Kasumi-1 (cell line): ENCODE measurements at regions not wholly inside any gene's neighbourhood (a gene's known extent, or its start where the extent isn't known, plus 50 kb on each side); places are given as distances from the start of the nearest gene placed in this dataset.

Source experiments
- DNase-seq, 2 experiments: peaks; one replicate each; lab custom pipeline; 2025; lab: John Stamatoyannopoulos, UW

DNA sequence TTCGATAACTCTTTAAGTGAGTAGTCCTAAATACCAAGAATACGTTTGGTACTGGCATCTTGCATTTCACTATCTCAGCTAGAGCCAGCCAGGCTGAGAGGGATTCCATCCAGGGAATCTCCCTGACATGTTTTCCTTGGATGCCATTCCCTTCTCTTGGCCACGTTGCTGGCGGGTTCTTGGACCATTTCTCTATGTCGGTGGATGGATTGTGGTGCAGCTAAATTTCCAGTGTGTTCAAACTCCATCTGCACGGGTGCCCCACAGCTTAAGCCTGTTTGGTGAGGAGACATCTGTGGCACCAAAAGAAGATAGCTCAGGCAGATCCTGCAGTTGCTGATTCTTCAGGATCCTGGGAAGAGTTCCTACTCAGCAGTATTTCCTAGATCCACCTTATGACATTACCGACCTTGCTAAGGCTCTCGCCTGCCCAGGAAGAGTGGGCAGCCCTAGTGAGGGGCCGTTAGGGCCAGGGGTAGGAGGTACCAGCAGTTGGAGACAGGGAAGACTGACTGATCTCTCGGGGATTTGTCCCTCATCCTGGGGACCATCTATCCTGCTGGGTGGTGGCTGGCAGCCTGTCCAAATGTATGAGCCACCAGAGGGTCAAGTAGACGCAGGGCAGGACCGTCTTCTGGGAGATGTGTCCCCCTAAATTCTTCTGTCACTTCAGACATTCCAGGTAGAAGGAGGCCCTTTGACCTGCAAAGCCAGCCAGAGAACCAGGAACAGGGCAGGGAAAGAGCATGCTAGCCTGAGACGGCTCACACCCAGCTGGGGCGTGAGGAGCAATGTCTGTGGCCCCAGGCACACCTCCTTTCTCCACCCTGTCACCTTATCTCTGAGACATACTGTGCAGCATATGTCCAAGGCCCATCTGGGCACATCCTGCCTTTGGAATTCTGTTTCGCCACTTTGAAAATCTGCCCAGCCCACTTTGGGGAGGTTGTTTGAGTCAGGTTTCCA lies 72.6 kb upstream of the CAPRIN2 start:
- no peak for DNase-seq

DNA sequence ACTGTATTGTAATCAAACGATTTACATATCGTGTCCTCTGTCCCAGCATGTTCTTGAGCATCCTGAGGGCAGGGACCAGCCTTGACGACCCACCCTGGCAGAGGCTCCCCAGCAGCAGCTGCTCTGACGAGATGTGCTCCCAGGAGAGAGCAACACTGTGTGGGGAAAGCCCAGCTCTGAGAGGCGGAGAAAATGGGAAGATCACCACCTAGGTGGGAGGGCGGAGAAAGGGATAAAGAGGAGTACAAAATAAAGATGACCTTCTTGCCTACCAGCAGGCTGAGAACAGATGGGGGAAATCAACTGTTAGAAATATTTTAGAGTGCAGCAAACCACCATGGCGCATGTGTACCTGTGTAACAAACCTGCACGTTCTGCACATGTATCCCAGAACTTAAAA lies 71.5 kb upstream of the CAPRIN2 start:
- no peak for DNase-seq

DNA sequence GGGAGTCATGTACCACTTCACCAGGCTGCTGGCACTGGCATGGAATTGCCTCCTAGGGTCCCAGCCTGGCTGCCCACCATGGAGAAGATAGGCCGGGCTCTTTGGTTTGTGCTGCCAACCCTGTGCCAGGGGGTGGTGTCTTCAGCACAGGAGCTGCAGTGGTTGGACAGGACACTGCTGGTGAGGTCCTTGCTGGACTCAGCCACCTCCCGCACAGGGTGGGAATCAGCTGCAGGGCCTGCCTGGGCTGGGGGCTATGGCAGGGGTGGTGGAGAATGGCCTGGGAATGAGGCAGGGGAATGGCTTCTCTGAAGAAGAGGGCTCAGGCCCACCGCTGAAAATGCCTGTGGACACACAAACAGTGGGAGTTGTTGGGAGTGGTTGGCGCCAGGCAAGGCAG lies 70.6 kb upstream of the CAPRIN2 start:
- DNase-seq = no peak

DNA sequence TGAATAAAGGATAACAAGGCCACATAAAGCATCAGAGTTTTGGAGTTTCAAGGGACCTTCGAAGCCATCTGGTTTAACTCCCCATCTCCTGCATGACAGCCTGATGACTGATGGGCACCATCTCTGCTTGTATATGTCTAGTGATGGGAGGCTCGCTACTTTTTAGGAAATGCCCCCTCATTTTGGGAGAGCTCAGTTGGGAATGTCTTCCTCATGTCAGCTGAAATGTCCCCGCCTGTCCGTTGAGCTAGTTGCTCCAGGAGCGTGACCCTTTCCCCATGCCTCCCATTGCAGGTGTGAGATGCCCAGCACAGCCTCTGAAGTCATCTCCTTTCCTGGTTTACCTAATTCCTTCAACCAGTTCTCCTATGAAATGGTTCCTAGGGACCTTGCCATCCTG lies 69.6 kb upstream of the CAPRIN2 start:
- no peak for DNase-seq

- DNase-seq = no peak
These were observed 69.0 kb upstream of the CAPRIN2 start for GRCh38 chr12:30823764-30824163.

- DNase-seq = peak; percentile 64 to 70
These were observed 68.5 kb upstream of the CAPRIN2 start for GRCh38 chr12:30823156-30823699.

- DNase-seq = peak; percentile 64 to 75
These were observed 67.8 kb upstream of the CAPRIN2 start for GRCh38 chr12:30822385-30823155.

DNA sequence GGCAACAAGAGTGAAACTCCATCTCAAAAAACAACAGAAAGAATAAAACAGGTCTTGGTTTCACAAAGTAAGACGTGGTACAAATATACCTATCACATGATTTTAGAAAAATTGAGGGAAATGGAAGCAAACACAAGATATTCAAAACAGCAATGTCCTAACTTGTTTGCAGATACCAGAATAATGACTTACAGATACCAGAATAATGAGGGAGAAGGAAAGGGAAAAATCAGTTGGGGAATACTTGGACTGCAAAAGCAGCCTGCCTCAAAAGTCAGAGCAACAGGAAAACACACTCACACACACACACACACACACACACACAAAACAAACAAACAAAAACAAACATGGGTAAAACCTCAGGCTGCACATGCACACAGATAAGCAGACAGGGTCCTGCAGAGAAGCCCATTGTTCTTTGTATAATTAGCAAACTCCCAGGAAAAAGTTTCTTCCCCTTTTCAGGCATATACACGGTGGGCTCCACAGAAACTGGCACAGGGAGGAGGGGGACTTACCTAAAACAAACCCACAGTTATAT lies 65.7 kb upstream of the CAPRIN2 start:
- DNase-seq = no peak

DNA sequence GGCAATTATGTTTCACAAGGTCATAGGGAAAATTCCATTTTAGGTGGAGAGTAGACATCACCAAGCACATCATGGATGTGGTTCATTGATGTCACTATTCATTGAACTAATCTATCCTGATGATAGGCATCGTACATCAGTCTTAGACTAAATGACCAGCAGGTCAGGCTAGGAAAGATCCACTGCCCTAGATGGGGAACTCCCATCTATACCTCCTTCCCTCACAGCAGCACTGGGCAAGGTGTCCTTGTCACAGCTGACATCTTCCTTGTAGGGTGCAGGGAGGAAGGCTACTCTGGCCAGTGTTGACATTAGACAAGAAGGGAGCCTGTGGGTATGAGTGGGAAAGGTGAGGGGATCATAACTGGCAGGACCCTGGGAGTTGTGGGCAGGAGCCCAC lies 63.8 kb upstream of the CAPRIN2 start:
- DNase-seq = no peak

- DNase-seq = no peak
These were observed 62.2 kb upstream of the CAPRIN2 start for GRCh38 chr12:30816742-30817465.

- no peak for DNase-seq
These were observed 59.5 kb upstream of the CAPRIN2 start for GRCh38 chr12:30814295-30814655.

DNA sequence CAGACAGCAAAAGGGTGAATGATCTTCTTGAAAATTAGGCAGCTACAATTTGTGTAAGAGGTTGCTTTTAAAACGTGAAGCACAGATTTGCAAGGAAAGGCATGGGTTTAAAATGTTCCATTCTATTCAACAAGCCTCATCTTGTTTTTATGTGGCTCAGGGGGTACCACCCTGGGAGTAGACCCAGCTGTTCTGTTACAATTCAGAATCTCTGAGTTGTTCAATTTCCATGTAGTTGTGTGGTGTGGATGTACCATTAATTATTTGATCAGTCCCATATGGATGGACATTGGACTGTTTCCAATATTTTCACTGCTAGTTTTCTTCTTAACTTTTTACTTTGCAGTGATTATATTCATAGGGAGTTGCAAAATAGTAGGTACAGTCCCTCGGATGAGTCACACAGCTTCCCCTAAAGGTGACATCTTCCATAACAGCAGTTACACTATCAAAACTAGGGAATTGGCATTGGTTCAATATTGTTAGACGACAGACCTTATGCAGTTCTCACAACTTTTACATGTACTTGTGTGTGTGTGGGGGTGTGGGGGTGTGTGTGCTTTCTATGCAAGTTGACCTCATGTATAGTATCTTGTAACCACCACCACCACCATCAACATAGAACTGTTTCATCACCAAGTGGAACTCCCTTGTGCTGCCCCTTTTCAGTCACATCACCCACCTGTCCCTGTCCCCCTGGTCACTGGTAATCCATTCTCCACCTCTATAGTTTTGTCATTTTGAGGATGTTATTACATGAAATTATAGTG lies 59.0 kb upstream of the CAPRIN2 start:
- DNase-seq = no peak

DNA sequence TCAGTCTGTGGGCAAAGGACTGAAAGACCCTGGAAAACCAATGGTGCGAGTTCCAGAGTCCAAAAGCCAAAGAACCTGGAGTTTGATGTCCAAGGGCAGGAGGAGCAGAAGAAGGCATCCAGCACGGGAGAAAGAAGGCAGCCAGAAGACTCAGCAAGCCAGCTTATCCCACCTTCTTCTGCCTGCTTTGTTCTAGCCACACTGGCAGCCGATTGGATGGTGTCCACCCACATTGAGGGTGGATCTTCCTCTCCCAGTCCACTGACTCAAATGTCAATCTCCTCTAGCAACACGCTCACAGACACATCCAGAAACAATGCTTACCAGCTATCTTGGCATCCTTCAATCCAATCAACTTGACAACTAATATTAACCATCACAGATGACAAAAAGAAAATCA lies 57.2 kb upstream of the CAPRIN2 start:
- no peak for DNase-seq

GRCh38 chr12:30810918-30811317 lies 56.2 kb upstream of the CAPRIN2 start:
- DNase-seq = no peak

GRCh38 chr12:30807695-30808034 lies 52.9 kb upstream of the CAPRIN2 start:
- DNase-seq = no peak

GRCh38 chr12:30806989-30807694 lies 52.4 kb upstream of the CAPRIN2 start:
- peak; percentile 68 to 84 for DNase-seq

- DNase-seq = no peak
These were observed 51.2 kb upstream of the CAPRIN2 start for GRCh38 chr12:30805959-30806358.
